Upper lobe of left lung (tissue), 6 donors: ENCODE measurements at regions not wholly inside any gene's neighbourhood (a gene's known extent, or its start where the extent isn't known, plus 50 kb on each side); places are given as distances from the start of the nearest gene placed in this dataset.

Experiments used
- ATAC-seq, 2 donors: fragments of 200-7000 bp; cut with Tn5 transposase; one replicate each; pipeline ENCODE4 v1.9.1; 2022; ENCODE audit warnings: mild to moderate bottlenecking in 2 of 2, moderate library complexity in 2 of 2; ENCODE audit not compliant: low FRiP score in 2 of 2
- DNase-seq, 2 donors: peaks; one replicate each; pipeline ENCODE4 v3.0.0-alpha.2; 2019 to 2020
- H3K27ac ChIP-seq, 4 donors: fragments of 200-600 bp; sonication (generic); one replicate each; pipeline ENCODE4 v1.5.1; 2016 to 2019
- H3K27me3 ChIP-seq, 4 donors: fragments of 200-600 bp; sonication (generic); one replicate each; pipeline ENCODE4 v1.5.1; 2017 to 2019
- H3K36me3 ChIP-seq, 4 donors: fragments of 200-600 bp; sonication (generic); one replicate each; pipeline ENCODE4 v1.5.1; 2016 to 2019
- H3K4me1 ChIP-seq, 4 donors: fragments of 200-600 bp; sonication (generic); one replicate each; pipeline ENCODE4 v1.5.1; 2018 to 2019
- H3K4me3 ChIP-seq, 4 donors: fragments of 200-600 bp; sonication (generic); one replicate each; pipeline ENCODE4 v1.5.1; 2017 to 2019; ENCODE audit warnings: mild to moderate bottlenecking in 2 of 4, moderate library complexity in 1 of 4
- H3K9me3 ChIP-seq, 4 donors: fragments of 200-600 bp; sonication (generic); one replicate each; pipeline ENCODE4 v1.5.1; 2018 to 2019
- EP300 ChIP-seq, 4 donors: sonication (generic); formaldehyde crosslinking; IDR thresholded peaks; one replicate each; pipeline ENCODE4 v1.5.1; 2017; ENCODE audit warnings: antibody characterized with exemption in 4 of 4, control low read depth in 2 of 4
- POLR2A ChIP-seq, 4 donors: fragments of 450-650 bp; IDR thresholded peaks; one replicate each; pipeline ENCODE4 v1.5.1; 2016 to 2017; ENCODE audit warnings: antibody characterized with exemption in 4 of 4, mild to moderate bottlenecking in 2 of 4
- POLR2AphosphoS5 ChIP-seq, 2 donors: sonication (generic); formaldehyde crosslinking; IDR thresholded peaks; one replicate each; pipeline ENCODE4 v1.5.1; 2017; ENCODE audit warnings: antibody characterized with exemption in 2 of 2
- whole genome bisulfite sequencing, 2 donors: methylation state at CpG; one replicate each; pipeline ENCODE4 v1.1.5; 2017 to 2018; 5-methylcytosine and 5-hydroxymethylcytosine counted together
- TF ChIP-seq, protein P1 (sequence below), 6 experiments: fragments of 450-650 bp in 4 of 6; fragments of 200-600 bp in 2 of 6; sonication (generic) in 2 of 6; IDR thresholded peaks; one replicate each; pipeline ENCODE4 v1.5.1; 2016 to 2019; ENCODE audit warnings: antibody characterized with exemption in 6 of 6
- donor health status: DM: no; HTN: no; CAD: no; lungs with moderate emphysema.
- donor health status: DM: no; HTN: yes; CAD: no; lungs with severe emphysema.

- no peak for DNase-seq
- Histone ChIP-seq H3K27ac (no peak overlapping the region), H3K4me1 (peaks cover 0 to 8% (median 5%) of the 10 kb centered on the region in 4 donors), H3K4me3 (no peak overlapping the region), H3K27me3 (no peaks in the 10 kb centered on the region), H3K36me3 (no peaks in the 10 kb centered on the region), H3K9me3 (no peaks in the 10 kb centered on the region)
- 53 to 85% methylated on average over 2 of the region's 2 CpGs for WGBS, 2 donors
- TF ChIP-seq POLR2A (IDR thresholded peaks at IDR 0.05) (no peak), POLR2AphosphoS5 (IDR thresholded peaks at IDR 0.05) (no peak), EP300 (IDR thresholded peaks at IDR 0.05) (no peak)
- TF ChIP-seq, protein P1, sequence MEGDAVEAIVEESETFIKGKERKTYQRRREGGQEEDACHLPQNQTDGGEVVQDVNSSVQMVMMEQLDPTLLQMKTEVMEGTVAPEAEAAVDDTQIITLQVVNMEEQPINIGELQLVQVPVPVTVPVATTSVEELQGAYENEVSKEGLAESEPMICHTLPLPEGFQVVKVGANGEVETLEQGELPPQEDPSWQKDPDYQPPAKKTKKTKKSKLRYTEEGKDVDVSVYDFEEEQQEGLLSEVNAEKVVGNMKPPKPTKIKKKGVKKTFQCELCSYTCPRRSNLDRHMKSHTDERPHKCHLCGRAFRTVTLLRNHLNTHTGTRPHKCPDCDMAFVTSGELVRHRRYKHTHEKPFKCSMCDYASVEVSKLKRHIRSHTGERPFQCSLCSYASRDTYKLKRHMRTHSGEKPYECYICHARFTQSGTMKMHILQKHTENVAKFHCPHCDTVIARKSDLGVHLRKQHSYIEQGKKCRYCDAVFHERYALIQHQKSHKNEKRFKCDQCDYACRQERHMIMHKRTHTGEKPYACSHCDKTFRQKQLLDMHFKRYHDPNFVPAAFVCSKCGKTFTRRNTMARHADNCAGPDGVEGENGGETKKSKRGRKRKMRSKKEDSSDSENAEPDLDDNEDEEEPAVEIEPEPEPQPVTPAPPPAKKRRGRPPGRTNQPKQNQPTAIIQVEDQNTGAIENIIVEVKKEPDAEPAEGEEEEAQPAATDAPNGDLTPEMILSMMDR (IDR thresholded peaks at IDR 0.05) = no peak
- ATAC-seq = peak in 1 of 2 donors; percentile 52
Measured at GRCh38 chr14:56379956-56380355, 199.6 kb upstream of the TMEM260 start.

DNA sequence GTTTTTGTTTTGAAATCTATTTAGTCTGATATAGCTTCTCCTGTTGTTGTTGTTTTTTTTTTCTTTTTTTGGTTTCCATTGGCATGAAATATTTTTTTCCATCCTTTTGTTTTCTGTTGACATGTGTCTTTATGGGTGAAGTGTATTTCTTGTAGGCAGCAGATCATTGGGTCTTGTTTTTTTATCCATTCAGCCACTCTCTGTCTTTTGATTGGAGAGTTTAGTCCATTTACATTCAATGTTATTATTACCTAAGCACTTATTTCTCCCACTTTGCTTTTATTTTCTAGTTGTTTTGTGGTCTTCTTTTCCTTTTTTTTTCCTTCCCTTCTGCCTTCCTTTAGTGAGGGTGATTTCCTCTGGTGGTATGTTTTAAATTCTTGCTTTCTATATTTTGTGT, 193.6 kb upstream of the TMEM260 start:
- Histone ChIP-seq H3K4me3 (no peak overlapping the region), H3K27ac (no peak overlapping the region), H3K27me3 (no peaks in the 10 kb centered on the region), H3K4me1 (no peaks in the 10 kb centered on the region), H3K36me3 (no peaks in the 10 kb centered on the region), H3K9me3 (peaks cover 0 to 3% (median 0%) of the 10 kb centered on the region in 4 donors)
- DNase-seq (no peak), ATAC-seq (no peak)
- TF ChIP-seq, protein P1 (IDR thresholded peaks at IDR 0.05) = no peak
- TF ChIP-seq POLR2A (IDR thresholded peaks at IDR 0.05) (no peak), EP300 (IDR thresholded peaks at IDR 0.05) (no peak), POLR2AphosphoS5 (IDR thresholded peaks at IDR 0.05) (no peak)

GRCh38 chr14:56390859-56391258, 188.7 kb upstream of the TMEM260 start:
- no peak overlapping the region for H3K27ac ChIP-seq

DNA sequence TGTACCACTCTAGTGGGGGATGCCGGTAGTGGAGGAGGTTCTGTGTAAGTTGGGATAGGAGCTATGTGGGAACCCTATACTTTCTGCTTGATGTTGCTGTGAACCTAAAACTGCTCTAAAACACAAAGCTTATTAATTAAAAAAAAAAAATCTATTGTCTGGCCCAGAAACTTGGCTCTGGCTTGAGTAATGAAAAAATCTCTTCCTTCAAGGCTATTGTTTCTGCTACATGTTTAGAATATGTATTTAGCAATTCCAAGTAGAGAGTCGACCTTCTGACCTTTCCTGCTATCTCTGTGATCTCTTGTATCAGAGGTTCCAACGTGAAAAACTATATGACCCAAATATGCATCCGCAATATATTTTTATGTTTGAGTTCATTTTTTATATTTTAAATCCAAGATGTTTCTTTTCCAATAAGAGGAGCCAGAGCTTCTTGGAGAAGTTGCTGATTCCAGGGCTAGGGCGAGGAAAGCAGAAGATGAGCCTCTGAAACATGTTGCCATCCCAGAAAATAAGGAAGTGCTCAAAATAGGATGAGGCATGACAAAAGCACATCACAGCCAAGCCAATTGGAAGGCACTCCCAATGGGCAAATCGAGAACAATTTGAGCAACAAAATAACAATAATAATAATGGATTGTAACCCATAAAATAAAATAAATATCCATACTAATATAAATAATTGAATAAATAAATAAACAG, 184.6 kb upstream of the TMEM260 start:
- DNase-seq (no peak), ATAC-seq (peak in 1 of 2 donors; percentile 57)
- no peaks in the 10 kb centered on the region for H3K9me3 ChIP-seq
- no peaks in the 10 kb centered on the region for H3K27me3 ChIP-seq
- no peaks in the 10 kb centered on the region for H3K36me3 ChIP-seq
- TF ChIP-seq, protein P1 (IDR thresholded peaks at IDR 0.05) = no peak
- TF ChIP-seq EP300 (IDR thresholded peaks at IDR 0.05) = no peak
- no peak for TF ChIP-seq POLR2A (IDR thresholded peaks at IDR 0.05)
- TF ChIP-seq POLR2AphosphoS5 (IDR thresholded peaks at IDR 0.05) = no peak
- H3K4me3 ChIP-seq = no peak overlapping the region
- H3K4me1 ChIP-seq = peaks cover 0 to 4% (median 0%) of the 10 kb centered on the region in 4 donors
- H3K27ac ChIP-seq = no peak overlapping the region
- WGBS, 2 donors = 61 to 65% methylated on average over 6 of the region's 6 CpGs

More at GRCh38 chr14:56390859-56391258, 188.7 kb upstream of the TMEM260 start:
- 75 to 90% methylated on average over 1 of the region's 1 CpG for WGBS, 2 donors
- no peak overlapping the region for H3K4me3 ChIP-seq
- no peak for DNase-seq
- peaks cover 0 to 3% (median 0%) of the 10 kb centered on the region in 4 donors for H3K9me3 ChIP-seq
- ATAC-seq = peak in 1 of 2 donors; percentile 37
- H3K27me3 ChIP-seq = no peaks in the 10 kb centered on the region
- no peaks in the 10 kb centered on the region for H3K36me3 ChIP-seq
- peaks cover 0 to 4% (median 0%) of the 10 kb centered on the region in 4 donors for H3K4me1 ChIP-seq
- TF ChIP-seq POLR2AphosphoS5 (IDR thresholded peaks at IDR 0.05) (no peak), POLR2A (IDR thresholded peaks at IDR 0.05) (no peak)

DNA sequence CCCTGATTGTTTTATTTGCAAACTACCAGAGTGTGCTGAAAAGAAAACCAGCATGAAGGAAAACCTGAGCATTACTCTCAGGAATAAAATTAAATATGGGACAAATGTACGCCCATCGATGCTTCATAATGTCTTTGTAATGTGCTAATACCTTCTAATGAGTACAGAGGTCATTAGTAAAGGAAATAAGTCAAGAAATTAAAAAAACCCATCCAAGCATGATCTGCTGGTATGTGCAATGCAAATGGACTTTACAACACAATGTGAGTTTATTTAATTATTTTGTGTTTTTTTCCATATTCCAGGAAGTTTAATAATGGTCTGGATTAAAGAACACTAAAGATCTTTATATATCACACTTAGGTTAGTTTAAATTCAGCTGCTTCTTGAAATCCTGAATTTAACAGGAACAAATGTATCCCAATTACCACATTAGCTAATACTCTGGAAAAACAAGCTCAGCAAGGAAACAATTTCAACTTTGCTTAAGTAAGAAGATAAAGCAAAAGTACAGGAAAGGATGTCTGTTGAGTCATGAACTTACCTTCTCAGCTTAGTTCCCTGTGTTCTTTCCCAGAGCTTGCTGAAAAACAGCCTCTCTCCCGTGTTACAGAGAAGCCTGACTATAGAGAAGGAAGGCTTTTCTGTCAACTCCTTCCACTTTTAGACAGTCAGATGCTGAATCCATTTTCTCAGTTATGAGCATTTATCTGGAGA, 179.3 kb upstream of the TMEM260 start:
- no peak for DNase-seq
- Histone ChIP-seq H3K36me3 (no peaks in the 10 kb centered on the region), H3K27ac (no peak overlapping the region), H3K4me3 (no peak overlapping the region), H3K4me1 (no peaks in the 10 kb centered on the region), H3K27me3 (no peaks in the 10 kb centered on the region), H3K9me3 (no peaks in the 10 kb centered on the region)
- 77 to 86% methylated on average over 3 of the region's 3 CpGs for WGBS, 2 donors
- ATAC-seq = no peak
- TF ChIP-seq, protein P1 (IDR thresholded peaks at IDR 0.05) = no peak
- no peak for TF ChIP-seq POLR2AphosphoS5 (IDR thresholded peaks at IDR 0.05)
- no peak for TF ChIP-seq EP300 (IDR thresholded peaks at IDR 0.05)
